G401.6 (cell line): ENCODE measurements at regions not wholly inside any gene's neighbourhood (a gene's known extent, or its start where the extent isn't known, plus 50 kb on each side); places are given as distances from the start of the nearest gene placed in this dataset.
"Not testable (repeated sequence)": the region's sequence is repeated elsewhere in the genome, so short reads cannot be mapped to it uniquely, and the experiment has no call there.

ENCODE experiments used
- FAIRE-seq: peaks from 2 replicates; lab custom pipeline; 2012; peaks lifted over from hg19 to GRCh38; lab: Jason Lieb, UNC

DNA sequence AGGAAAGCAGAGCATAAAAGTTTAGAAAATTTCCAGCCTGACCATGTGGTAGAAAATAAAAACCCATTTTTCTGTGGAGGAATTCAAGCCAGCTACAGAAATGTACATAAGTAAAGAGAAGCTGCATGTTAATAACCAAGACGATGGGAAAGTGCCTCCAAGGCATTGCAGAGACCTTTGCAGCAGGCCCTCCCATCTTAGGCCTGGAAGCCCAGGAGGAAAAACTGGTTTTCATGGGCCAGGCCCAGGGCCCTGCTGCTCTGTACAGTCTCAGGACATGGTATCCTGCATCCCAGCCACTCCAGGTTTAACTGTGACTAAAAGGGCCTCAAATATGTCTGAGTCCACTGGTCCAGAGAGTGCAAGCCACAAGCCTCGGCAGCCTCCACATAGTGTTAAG, 754.8 kb upstream of the RIOK2 start:
- FAIRE-seq: no peak

DNA sequence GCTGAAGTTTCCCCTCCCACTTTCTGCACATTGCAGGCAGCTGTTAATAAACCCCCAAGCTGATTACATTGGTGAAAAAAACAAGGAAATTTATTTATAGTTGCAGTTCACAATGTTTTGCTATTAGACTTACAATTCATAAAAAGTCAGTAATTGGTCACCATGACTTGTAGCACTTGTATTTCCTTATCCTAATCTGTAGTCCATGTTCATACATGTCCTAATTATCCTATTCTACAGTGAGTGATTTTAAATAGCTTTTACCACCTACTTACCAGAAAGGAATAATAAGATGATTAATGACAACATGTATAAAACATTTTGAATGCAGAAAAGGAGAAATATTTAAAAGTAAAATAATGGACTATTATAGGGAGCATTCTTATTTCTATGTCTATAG, 760.0 kb upstream of the RIOK2 start:
- no peak for FAIRE-seq

DNA sequence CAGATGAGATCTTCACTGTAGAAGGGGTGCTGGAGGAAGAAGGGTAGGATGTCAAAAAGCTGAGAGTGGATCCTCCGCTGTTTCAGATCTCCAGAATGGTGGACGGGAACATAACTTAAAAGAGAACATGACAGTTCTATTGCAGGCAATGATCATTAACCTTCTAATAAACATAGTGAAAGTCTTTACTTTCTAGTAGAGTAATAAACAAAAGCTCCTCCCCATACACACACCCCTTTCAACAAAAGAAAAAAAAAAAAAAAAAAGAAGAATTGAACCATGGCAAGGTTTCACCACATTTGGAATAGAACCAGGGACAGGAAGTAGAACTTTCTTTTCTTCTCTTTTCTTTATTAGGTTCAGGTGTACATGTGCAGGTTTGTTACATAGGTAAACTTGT, 768.1 kb upstream of the RIOK2 start:
- no peak for FAIRE-seq

DNA sequence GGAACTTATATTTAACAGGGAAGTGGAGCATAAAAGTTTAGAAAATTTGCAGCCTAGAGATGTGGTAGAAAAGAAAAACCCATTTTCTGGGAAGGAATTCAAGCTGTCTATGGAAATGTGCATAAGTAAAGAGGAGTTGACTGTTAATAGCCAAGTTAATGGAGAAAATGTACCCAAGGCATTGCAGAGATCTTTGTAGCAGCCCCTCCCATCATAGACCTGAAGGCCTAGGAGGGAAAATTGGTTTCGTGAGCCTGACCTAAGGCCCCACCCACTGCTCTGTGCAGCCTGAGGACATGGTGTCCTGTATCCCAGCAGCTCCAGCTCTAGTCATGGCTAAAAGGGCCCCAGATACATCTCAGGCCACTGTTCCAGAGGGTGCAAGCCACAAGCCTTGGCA, 772.4 kb upstream of the RIOK2 start:
- FAIRE-seq: no peak

DNA sequence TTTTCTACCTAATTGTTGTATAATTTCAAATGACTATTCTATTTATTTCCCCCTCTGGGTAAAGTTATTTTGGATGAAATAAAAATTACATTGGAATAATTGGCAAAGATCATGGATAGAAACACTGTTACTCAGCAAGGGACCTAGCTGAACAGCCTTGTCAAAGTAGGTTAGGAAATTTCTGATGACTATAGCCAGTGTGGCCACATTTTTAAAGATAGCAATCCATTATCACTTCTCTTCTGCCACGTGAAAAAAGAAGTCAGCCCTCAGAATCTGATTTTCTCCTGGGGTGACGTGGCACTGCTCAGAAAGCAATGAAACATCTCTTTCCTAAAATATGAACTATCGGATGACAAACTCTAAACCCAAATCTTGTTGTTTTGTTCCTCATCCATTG, 784.2 kb upstream of the RIOK2 start:
- FAIRE-seq: no peak

DNA sequence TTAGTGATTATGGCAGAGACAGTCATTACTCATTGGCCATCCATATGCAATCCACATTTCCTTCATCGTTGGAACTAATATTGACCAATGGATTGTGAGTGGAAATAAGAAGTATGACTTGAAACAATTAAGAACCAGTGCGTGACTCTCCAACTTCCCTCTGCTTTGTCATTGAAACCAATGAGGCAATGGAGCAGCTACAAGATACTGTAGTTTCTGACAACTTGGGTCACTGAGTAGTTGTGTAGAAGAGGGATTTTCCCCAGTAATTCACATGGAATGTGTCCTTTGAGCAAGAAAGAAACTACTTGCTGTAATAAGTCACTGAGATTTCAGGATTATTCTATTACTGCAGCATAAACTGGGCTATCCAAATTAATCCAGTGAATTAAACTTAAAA, 785.3 kb upstream of the RIOK2 start:
- FAIRE-seq: no peak

DNA sequence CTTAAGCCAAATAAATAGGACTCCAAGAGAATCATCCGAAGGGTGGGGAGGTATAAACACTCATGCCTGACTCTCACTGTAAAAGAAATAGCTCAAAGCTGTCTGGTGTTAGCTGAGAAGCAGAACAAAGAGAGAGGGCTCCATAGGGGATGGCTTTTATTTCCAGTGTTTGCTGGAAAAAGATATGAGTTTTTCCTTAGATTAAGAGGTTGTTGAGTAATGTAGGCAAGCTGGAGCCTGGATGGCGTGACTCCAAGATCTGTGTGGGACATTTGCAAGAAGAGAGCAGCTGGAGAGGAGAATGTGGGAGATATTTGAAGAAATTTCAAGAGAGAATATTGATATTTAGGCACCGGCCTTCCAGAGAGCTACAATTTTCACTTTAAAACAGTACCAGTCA, 793.7 kb upstream of the RGMB start:
- FAIRE-seq: no peak

DNA sequence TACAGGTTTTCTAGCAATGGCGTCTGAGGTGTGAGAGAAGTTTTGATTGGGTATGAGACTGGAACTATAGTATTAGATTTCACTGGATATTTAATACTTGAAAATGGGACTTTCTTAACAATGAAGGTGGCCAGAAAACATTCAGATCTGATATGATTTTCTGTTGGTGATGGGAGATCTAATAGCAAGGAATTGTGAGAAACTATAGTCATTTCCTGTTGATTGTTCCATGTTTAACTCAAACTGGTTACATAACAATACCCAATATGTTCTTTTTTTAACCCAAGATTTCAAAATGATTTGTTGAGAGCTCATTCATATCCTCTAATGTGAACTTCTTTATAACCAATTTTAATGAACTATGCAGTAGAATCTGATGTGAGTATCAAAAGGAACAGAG, 793.2 kb upstream of the RGMB start:
- FAIRE-seq: no peak

DNA sequence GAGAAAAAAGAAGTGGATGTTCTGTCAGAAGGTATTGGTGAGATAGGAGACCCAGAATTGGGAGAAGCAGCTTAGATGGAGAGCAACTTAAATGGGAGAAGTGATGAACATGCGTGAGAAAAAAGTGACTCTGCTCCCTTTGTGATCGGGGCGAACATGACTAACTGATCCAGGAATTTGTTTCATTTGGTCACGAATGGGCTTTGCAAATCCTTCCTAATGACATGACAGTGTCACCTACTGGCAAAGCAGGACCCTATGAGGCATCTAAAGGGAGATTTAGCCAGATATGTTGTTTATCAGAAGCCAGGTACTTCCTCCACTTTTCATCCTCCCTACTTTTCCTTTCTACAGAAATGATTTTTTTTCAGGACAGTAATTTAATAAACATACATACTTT, 787.4 kb upstream of the RGMB start:
- no peak for FAIRE-seq

DNA sequence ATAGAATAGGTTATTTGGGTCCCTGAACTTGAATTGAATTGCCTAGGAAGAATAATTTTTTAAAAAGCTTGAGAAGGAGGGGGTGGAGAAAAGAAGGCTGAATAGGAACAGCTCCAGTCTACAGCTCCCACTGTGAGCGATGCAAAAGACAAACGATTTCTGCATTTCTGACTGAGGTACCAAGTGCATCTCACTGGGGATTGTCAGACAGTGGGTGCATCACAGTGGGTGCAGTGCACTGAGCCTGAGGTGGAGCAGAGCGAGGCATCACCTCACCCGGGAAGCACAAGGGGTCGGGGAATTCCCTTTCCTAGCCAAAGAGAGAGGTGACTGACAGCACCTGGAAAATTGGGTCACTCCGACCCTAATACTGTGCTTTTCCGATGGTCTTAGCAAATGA, 782.2 kb upstream of the RGMB start:
- no peak for FAIRE-seq

DNA sequence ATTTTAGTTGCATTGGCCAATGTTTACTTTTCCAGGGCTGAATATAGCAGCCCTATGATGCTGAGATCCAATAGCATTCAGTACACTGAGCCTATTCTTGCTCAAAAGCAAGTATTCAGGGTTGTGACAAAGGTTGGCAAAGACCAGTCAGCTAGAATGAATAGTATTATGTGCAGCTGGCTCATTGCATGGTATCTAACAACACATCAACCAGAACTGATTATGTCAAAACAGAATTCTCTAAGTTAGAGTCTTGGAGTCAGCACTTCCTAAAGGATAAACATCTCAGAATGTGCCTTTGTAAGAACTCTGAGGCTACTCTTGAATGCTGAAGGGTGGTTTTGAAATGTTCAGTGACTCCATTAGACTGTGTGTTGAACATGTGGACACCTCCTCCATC, 774.5 kb upstream of the RGMB start:
- FAIRE-seq: no peak

DNA sequence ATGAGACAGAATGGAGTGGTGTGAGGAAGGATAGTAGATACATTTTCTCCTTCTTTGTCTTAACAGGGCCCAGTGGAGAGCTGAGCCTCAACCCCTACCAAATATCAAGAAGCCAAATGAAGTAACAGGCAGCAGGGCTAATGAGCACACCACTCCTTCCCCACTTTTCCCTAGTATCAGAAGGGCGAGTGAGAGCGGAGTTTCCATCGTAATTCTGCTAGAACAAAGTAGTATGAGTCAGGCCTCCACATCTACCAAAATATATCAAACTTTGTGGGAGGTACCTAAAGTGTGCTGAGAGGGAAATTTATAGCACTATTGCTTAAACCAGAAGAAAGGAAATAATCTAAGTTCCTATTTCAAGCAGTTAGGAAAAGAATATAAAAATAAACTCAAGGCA, 769.0 kb upstream of the RGMB start:
- no peak for FAIRE-seq

DNA sequence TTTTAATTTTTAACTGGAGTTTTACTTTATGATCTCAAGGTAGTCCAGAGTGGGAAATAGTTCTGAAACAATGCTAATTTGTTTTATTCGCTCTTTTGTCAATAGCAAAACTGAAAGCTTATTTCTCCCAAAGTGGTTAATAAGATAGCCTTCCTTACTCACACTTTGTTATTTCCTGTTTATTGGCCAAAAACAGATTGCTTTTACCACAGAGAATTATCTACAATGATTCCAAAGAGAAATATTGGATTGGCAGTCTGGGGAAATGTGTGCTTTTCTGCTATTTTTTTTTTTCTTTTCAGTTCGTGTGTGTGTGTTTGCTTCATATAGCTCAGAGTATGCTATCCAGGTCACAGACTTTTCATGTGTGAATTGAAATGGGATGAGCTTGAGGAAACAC, 756.7 kb upstream of the RGMB start:
- FAIRE-seq: no peak

DNA sequence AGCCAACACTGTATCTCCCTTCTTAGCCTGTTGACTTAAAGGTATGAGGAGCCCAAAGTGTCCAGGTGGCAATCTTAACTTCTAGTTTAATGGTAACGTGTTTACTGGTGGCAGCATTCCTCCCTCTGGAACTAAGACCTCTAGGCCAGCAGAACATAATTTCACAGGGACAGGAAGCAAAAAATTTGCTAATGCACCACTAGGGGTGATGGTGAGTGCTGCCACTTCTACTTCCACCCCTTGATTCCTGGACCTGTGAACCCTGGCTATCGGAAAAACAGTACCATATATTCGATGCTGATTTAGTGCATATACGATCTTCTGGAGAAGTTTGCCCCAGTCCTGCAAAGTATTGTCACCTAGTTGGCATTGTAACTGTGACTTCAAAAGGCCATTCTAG, 743.2 kb upstream of the RGMB start:
- FAIRE-seq: not testable (repeated sequence)

DNA sequence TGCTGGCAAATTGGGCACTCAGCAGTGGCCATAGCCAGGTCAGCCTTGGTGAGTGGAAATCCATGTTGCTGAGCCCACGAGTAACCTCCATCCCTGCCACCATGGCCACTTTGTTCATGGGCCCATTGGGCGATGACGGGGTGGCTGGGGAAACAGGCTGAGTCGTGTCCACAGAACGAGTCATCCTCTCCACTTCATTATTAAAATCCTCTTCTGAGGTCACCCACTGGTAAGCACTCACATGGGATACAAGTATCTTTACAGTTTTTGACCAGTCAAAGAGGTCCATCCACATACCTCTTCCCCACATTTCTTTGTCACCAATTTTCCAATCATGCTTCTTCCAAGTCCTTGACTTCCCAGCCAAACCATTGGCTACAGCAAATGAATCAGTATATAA, 742.4 kb upstream of the RGMB start:
- not testable (repeated sequence) for FAIRE-seq

DNA sequence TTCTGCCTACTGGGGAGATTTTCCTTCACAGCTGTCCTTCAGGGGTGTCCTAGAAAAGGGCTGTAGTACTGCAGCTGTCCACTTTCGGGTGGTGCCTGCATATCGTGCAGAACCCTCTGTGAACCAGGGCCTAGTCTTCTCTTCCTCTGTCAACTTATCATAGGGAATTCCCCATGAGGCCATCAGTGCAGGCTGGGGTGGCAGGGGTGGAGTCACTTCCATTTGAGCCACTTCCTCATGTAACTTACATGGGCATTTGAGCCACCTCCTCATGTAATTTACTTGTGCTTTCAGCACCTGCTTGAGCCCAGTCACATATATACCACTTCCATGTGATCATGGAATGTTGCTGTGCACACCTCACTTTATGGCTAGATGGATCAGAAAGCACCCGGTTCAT, 742.0 kb upstream of the RGMB start:
- FAIRE-seq: no peak

DNA sequence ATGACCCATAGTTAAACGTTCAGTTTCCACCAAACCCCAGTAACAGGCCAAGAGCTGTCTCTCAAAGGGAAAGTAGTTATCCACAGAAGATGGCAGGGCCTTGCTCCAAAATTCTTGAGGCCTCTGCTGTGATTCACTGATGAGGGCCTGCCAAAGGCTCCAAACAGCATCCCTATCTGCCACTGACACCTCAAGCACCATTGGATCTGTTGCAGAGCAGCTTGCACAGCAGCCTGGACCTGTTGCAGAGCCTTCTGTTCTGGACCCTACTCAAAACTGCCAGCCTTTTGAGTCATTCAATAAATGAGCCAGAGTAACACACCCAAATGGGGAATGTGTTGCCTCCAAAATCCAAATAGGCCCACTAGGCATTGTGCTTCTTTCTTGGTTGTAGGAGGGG, 741.5 kb upstream of the RGMB start:
- FAIRE-seq: no peak

DNA sequence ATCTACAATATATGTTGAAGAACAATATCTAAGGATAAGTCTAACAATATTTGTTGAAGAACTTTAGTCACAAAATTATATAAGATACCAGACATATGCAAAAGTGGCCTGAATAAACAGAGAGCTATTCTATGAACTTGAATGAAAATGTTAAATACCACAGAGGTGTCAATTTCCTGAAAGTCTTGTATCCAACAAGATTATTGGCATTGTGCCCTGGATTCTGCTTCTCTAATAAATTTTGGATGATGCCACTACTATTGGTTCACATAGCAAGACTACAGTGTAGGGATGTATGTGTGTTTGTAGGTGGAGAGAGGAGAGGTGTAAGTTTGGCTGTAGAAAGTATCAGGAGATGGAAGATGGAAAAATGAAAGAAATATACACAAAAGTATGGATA, 731.8 kb upstream of the RGMB start:
- no peak for FAIRE-seq

DNA sequence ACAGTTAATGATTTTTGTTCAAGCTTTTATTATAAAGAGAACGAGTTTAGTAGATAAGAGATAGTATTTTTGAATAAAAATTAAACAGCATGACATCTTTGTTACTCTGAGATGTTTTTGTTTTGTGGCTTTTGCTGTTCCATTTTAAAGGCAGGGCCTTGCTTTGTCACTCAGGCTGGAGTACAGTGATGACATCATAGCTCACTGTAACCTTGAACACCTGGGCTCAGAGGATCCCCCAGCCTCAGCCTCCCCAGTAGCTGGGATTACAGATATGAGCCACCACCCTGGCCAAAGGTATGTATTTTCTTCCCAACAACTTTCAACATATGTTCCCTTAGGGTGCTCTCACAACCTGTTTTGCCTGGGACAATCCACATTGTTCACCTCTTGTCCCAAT, 730.9 kb upstream of the RGMB start:
- no peak for FAIRE-seq

DNA sequence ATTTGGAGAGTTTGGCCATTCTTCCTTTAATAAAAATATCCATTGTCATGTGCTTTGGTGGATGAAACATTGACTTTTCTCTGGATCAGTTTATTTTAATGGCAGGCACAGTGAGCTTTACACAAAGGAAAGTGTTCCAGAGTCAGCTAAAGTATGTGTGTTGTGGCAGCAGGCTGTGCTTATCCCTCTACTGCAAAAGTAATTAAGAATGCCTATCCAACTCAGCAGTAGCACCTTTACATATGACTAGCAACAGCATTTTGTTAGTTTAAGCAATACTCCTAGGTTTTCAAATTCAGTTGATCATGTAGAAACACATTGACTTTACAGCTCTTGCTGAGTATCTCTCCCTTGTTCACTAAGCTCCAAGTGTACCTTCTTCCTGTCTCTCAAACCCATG, 730.5 kb upstream of the RGMB start:
- FAIRE-seq: no peak

DNA sequence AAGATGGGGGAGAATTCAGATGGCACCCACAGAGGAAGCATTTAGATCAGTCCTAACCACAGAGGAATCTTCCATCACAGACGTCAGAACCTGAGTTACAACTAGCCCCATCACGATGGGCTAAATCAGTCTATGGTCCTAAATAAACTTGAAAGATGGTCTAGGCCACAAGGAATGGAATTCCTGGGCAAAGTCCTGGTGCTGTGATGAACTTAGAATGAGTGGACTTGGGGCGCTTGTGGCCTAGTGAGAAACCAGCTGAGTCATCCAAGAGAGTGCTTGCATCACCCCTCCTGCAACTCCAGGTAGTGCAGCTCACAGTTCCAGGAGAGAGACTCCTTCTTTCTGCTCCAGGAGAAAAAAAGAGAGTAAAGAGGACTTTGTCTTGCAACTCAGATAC, 722.9 kb upstream of the RGMB start:
- no peak for FAIRE-seq

DNA sequence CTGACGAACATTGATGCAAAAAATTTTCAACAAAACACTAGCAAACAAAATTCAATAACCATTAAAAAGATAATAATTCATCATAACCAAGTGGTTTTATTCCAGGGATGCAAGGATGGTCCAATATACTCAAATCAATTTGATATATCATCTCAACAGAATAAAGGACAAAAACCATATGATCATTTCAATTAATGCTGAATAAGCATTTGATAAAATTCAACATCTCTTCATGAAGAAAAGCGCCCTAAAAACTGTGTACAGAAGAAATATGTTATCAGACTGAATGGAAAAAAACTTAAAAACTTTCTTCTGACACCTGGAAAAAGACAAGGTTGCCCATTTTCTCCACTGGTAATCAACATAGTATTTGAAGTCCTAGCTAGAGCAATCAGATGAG, 720.3 kb upstream of the RGMB start:
- no peak for FAIRE-seq

DNA sequence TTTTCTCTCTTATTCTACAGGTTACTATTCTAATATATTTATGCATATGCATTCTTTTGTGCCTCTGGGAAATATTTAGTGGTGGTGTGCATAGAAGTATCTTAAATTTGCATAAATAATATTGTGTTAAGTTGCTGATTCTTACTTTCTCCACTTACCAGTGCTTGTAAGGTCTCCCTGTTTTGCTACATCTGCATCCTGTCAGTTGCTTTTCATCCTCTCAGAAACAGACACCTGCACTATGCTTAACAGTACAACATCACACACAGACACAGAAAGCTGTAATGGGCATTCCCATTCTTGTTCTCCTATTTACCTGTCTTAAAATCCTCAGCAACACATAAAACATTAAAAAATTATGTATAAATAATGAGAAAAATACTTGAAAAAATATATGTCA, 713.3 kb upstream of the RGMB start:
- FAIRE-seq: no peak

DNA sequence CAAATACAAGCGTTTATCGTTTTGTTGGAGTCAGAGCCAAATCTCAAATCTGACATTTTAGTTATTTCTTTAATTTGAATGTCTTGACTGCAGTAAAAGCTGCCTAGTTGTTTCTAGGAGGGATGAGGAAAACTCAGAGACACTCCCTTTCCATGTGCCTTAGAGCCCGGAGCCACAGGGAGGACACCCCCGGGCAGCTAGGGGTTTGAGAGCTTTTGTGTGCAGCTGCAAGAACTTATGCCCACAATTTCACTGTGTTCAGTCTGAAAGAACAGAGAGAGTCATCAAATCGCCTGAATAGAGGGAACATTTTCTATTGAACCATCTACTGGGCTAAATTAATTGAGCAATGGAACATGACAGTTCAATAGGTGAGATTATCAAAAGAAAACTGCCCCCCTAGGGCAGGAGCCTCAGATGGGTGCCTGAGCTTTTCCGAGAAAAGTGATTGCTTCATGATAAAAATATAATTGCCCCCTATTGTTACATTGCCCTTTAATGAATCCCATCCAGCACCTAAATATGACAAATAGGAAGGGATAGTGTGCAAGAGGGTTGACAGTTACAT, 709.3 kb upstream of the RGMB start:
- FAIRE-seq: no peak

DNA sequence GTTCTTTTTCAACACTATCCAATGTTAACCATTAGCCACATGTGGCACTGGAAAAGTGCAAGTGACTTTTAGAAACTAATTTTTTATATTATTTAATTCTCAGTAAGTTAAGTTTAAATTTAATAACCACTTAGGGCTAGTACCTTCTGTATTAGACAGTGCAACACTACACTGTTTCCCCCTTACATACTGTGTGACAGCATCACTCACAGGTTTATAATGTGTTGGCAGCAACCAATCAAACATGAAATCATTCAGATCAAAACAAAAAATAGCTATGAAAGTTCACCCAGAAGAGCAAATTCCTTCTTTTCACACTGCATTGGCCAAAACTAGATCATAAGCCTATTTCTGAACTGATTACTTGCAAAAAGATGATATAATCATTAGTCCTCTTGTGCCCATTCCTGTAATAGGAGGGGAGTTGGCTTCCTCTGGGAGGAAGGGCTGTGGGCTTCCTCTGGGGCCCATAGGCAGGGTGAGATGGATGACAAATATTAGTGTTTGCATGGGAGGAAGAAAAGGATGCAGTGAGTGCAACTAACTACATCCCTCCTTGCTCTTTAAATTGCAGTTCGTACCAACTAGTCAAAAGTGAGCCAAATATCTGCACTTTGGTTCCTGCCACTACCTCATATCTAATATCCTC, 708.1 kb upstream of the RGMB start:
- FAIRE-seq: no peak
